ENCODE measurements at regions not wholly inside any gene's neighbourhood (a gene's known extent, or its start where the extent isn't known, plus 50 kb on each side); places are given as distances from the start of the nearest gene placed in this dataset.
"Not testable (repeated sequence)": the region's sequence is repeated elsewhere in the genome, so short reads cannot be mapped to it uniquely, and the experiment has no call there.

- no peak for DNase-seq (ENCODE audit: low read depth)
Observed at GRCh38 chr13:79187917-79188690, 218.0 kb downstream of the RBM26 start.

GRCh38 chr13:79185580-79185979 is 220.5 kb downstream of the RBM26 start:
- no peak for DNase-seq (ENCODE audit: low read depth)

- DNase-seq (ENCODE audit: low read depth) = no peak
Observed at GRCh38 chr13:79183231-79183630, 222.8 kb downstream of the RBM26 start.

GRCh38 chr13:79173691-79174090 is 232.4 kb downstream of the RBM26 start:
- DNase-seq (ENCODE audit: low read depth) = not testable (repeated sequence)

GRCh38 chr13:79172924-79173323 is 233.1 kb downstream of the RBM26 start:
- DNase-seq (ENCODE audit: low read depth) = not testable (repeated sequence)

GRCh38 chr13:79171141-79172061 is 234.7 kb downstream of the RBM26 start:
- no peak for DNase-seq (ENCODE audit: low read depth)

GRCh38 chr13:79160818-79161217 is 245.2 kb downstream of the RBM26 start:
- no peak for DNase-seq (ENCODE audit: low read depth)

- DNase-seq (ENCODE audit: low read depth) = no peak
Observed at GRCh38 chr13:79155883-79156282, 250.2 kb downstream of the RBM26 start.

- no peak for DNase-seq (ENCODE audit: low read depth)
Observed at GRCh38 chr13:79149210-79149609, 256.8 kb downstream of the RBM26 start.

GRCh38 chr13:79141082-79141481 is 265.0 kb downstream of the RBM26 start:
- no peak for DNase-seq (ENCODE audit: low read depth)

- no peak for DNase-seq (ENCODE audit: low read depth)
Observed at GRCh38 chr13:79128158-79128557, 277.9 kb downstream of the RBM26 start.

- DNase-seq (ENCODE audit: low read depth) = no peak
Observed at GRCh38 chr13:79126706-79127105, 279.3 kb downstream of the RBM26 start.

GRCh38 chr13:79124183-79124582 is 281.9 kb downstream of the RBM26 start:
- DNase-seq (ENCODE audit: low read depth) = no peak

- no peak for DNase-seq (ENCODE audit: low read depth)
Observed at GRCh38 chr13:79121286-79121685, 284.8 kb downstream of the RBM26 start.

- no peak for DNase-seq (ENCODE audit: low read depth)
Observed at GRCh38 chr13:79119578-79120107, 286.4 kb downstream of the RBM26 start.

GRCh38 chr13:79112016-79112415 is 294.0 kb downstream of the RBM26 start:
- no peak for DNase-seq (ENCODE audit: low read depth)

- no peak for DNase-seq (ENCODE audit: low read depth)
Observed at GRCh38 chr13:79108914-79109643, 297.0 kb downstream of the RBM26 start.

GRCh38 chr13:79098596-79098995 is 307.5 kb downstream of the RBM26 start:
- DNase-seq (ENCODE audit: low read depth) = no peak

- DNase-seq (ENCODE audit: low read depth) = no peak
Observed at GRCh38 chr13:79097201-79097600, 308.9 kb downstream of the RBM26 start.

GRCh38 chr13:79096099-79096498 is 310.0 kb downstream of the RBM26 start:
- no peak for DNase-seq (ENCODE audit: low read depth)

- DNase-seq (ENCODE audit: low read depth) = no peak
Observed at GRCh38 chr13:79090552-79091124, 315.4 kb downstream of the RBM26 start.

Measured in activated T-cell treated with anti-CD3 and anti-CD28 coated beads for 24 hours (primary cell).